ENCODE measurements at regions not wholly inside any gene's neighbourhood (a gene's known extent, or its start where the extent isn't known, plus 50 kb on each side); places are given as distances from the start of the nearest gene placed in this dataset.
"Not testable (repeated sequence)": the region's sequence is repeated elsewhere in the genome, so short reads cannot be mapped to it uniquely, and the experiment has no call there.

DNA sequence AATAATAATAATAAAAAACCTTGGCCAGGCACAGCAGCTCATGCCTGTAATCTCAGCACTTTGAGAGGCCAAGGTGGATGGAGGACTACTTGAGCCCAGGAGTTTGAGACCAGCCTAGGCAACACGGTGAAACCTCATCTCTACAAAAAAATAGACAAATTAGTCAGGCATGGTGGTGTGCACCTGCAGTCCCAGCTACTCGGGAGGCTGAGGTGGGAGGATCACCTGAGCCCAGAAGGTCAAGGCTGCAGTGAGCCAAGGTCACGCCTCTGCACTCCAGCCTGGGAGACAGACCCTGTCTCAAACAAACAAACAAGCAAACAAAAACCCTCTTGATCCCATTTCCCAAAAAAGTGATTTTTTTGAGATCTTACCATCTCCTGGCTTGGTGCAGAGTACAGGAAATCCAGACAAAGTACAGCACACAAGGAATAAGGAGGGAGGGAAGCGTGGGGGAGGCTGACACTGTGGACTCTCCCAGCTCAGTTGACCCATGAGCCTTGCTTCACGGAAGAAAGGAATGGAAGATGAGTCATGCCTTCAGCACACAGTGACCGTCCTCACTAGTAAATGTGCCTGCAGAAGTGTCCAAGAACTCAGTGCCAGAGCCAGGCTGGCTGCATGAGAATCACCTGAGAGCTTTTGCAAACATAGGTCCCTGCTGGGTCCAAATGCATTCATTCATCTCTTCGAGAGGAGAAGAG lies 136.9 kb downstream of the OTOP1 start:
- TF ChIP-seq, protein P1, sequence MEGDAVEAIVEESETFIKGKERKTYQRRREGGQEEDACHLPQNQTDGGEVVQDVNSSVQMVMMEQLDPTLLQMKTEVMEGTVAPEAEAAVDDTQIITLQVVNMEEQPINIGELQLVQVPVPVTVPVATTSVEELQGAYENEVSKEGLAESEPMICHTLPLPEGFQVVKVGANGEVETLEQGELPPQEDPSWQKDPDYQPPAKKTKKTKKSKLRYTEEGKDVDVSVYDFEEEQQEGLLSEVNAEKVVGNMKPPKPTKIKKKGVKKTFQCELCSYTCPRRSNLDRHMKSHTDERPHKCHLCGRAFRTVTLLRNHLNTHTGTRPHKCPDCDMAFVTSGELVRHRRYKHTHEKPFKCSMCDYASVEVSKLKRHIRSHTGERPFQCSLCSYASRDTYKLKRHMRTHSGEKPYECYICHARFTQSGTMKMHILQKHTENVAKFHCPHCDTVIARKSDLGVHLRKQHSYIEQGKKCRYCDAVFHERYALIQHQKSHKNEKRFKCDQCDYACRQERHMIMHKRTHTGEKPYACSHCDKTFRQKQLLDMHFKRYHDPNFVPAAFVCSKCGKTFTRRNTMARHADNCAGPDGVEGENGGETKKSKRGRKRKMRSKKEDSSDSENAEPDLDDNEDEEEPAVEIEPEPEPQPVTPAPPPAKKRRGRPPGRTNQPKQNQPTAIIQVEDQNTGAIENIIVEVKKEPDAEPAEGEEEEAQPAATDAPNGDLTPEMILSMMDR (conservative IDR thresholded peaks at IDR 0.05; ENCODE audit: low read depth, low read length), result not testable (repeated sequence)
- TF ChIP-seq EZH2phosphoT487 (IDR thresholded peaks at IDR 0.05; ENCODE audit: borderline replicate concordance, low read length); EZH2 (IDR thresholded peaks at IDR 0.05; ENCODE audit: low read length, unreplicated experiment): not testable (repeated sequence)

Data from PC-3 (cell line).